Psoas muscle (tissue), 7 donors: ENCODE measurements at regions not wholly inside any gene's neighbourhood (a gene's known extent, or its start where the extent isn't known, plus 50 kb on each side); places are given as distances from the start of the nearest gene placed in this dataset.

ENCODE experiments used
- ATAC-seq, 4 donors: fragments of 200-7000 bp; cut with Tn5 transposase; one replicate each; pipeline ENCODE4 v1.9.1; 2020; ENCODE audit warnings: moderate library complexity in 3 of 4, mild to moderate bottlenecking in 2 of 4
- DNase-seq, 2 donors: peaks; one replicate each; pipeline ENCODE4 v3.0.0-alpha.2; 2020
- H3K27ac ChIP-seq: fragments of 200-600 bp; one replicate; pipeline ENCODE4 v1.8.0; 2022
- H3K27me3 ChIP-seq, 3 donors: fragments of 200-600 bp in 1 of 3; one replicate each; pipeline versions ENCODE4 v1.6.1 to v1.8.0; 2013 to 2022; ENCODE audit warnings: low read length in 2 of 3, mild to moderate bottlenecking in 2 of 3, moderate library complexity in 1 of 3; ENCODE audit not compliant: insufficient read depth in 3 of 3
- H3K36me3 ChIP-seq, 2 donors: fragments of 200-600 bp in 1 of 2; one replicate each; pipeline versions ENCODE4 v1.6.1 to v1.8.0; 2013 to 2022; ENCODE audit warnings: low read depth in 1 of 2, mild to moderate bottlenecking in 1 of 2, moderate library complexity in 1 of 2; ENCODE audit not compliant: insufficient read depth in 1 of 2
- H3K4me1 ChIP-seq: fragments of 200-600 bp; one replicate; pipeline ENCODE4 v1.8.0; 2022
- H3K4me3 ChIP-seq: fragments of 200-600 bp; one replicate; pipeline ENCODE4 v1.8.0; 2022; ENCODE audit warnings: mild to moderate bottlenecking
- H3K9me3 ChIP-seq: fragments of 200-600 bp; one replicate; pipeline ENCODE4 v1.8.0; 2022
- whole genome bisulfite sequencing, 3 donors: extraction: QIAGEN DNeasy Blood & Tissue Kit; methylation state at CpG; one replicate each; pipeline versions ENCODE4 v1.1.6 to v1.1.7; 2013; 5-methylcytosine and 5-hydroxymethylcytosine counted together
- intact Hi-C, 2 donors: fragments of 100-400 bp; cut with DNase I; formaldehyde crosslinking; loops; one replicate each; pipeline versions ENCODE4 v1.11.0 to v1.14.2; 2022
- TF ChIP-seq, protein P1 (sequence below): fragments of 200-600 bp; IDR thresholded peaks from one replicate; pipeline ENCODE4 v1.8.0; 2022; ENCODE audit warnings: antibody characterized with exemption
- donor health status: healthy with polysubstance abuse.
- donor health status: DM: no; HTN: no; CAD: no; lungs with moderate emphysema.
- donor health status: Bipolar disorder and iron deficiency.
- donor health status: healthy.
- donor health status: DM: yes; HTN: yes; CAD: no.
- donor health status: DM: no; HTN: no; CAD: no.
- donor health status: DM: yes; HTN: yes; CAD: no.

DNA sequence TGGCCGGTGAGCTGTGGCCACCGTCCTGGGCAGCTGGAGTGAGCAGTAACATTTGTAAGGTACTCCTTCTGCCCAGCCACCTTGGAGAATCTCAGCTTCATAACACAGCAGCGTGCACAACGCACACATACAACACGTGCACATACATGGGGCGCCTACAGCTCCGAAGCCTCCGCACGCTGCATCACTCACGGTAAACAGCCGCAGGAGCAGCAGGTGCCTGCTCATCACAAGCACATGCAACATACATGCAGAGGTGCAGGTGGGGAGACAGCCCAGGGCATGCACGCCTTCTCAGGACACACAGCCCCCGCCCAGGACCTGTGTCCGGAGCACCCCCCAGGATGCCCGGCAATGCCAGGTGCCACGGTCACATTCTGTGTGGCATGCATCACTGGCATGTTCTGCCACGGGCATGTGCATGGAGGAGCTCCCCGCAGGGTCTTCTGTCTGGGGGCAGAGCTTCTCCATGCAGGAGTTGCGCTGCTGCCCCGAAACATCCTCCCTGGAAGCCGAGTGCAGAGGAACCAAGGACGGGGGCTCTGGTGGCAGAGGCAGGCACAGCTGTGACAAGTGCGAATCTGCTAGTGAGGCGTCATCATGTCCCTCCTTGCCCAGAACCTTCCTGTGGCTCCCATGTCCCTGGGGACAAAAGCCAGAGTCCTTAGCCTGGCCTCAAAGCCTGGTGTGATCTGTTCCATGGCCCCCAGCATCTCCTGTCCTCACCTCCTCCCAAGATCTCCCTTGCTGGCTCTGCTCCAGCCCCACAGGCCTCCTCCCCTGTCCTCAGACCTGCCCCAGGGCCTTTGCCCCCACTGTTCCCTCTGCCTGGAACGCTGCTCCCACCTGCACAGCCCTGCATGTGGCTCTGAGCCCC is 184.0 kb upstream of the GSE1 start:
- H3K9me3 ChIP-seq = no peaks in the 10 kb centered on the region
- H3K27me3 ChIP-seq = no peaks in the 10 kb centered on the region
- WGBS, 3 donors = 96% methylated on average over 25 of the region's 25 CpGs
- no peak overlapping the region for H3K27ac ChIP-seq
- H3K36me3 ChIP-seq = no peaks in the 10 kb centered on the region
- TF ChIP-seq, protein P1, sequence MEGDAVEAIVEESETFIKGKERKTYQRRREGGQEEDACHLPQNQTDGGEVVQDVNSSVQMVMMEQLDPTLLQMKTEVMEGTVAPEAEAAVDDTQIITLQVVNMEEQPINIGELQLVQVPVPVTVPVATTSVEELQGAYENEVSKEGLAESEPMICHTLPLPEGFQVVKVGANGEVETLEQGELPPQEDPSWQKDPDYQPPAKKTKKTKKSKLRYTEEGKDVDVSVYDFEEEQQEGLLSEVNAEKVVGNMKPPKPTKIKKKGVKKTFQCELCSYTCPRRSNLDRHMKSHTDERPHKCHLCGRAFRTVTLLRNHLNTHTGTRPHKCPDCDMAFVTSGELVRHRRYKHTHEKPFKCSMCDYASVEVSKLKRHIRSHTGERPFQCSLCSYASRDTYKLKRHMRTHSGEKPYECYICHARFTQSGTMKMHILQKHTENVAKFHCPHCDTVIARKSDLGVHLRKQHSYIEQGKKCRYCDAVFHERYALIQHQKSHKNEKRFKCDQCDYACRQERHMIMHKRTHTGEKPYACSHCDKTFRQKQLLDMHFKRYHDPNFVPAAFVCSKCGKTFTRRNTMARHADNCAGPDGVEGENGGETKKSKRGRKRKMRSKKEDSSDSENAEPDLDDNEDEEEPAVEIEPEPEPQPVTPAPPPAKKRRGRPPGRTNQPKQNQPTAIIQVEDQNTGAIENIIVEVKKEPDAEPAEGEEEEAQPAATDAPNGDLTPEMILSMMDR = no peak
- intact Hi-C loops = loop anchor here in 1 of 2 donors (10.0 kb wide), 1 partner anchor 154 kb away; no protein-coding TSS in a partner anchor
- H3K4me1 ChIP-seq = no peaks in the 10 kb centered on the region
- no peak overlapping the region for H3K4me3 ChIP-seq
- no peak for ATAC-seq
- peak; percentile 8 to 36 for DNase-seq

DNA sequence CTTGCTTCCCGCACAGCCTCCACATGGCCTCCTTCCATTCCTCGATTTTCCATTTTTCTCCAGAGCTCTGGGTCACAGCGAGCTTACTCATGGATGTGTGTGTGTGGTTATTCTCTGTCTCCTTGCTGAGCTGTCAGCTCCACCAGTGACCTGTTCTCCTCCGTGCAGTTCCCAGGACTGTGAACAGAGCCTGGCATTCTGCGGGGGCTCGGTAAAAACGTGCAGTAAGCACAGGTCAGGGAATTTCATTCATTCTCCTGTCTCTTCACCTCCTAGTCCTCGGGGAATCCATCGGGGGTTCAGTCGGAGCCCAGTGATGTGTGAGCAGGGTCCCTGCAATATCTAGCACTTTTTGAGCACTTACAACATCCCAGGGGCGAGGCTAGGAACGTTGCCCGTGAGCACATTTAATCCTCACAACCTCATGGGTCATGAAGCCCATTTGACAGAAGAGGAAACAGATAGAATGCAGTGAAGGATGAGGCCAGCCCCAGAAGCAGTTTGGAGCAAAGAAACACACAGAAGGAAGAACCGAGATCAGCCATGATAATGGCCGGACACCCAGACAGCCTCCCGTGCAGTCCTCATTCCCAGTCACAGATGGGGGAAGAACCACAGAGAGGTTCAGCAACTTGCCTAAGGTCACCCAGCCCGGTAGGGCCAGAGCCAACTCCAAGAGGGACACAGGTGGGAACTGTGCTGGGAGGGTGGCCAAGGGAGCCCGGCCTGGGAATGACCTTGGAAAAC is 183.2 kb upstream of the GSE1 start:
- ATAC-seq = no peak
- Histone ChIP-seq H3K4me3 (no peak overlapping the region), H3K9me3 (no peaks in the 10 kb centered on the region), H3K4me1 (no peaks in the 10 kb centered on the region), H3K27me3 (no peaks in the 10 kb centered on the region), H3K27ac (no peak overlapping the region), H3K36me3 (no peaks in the 10 kb centered on the region)
- DNase-seq = peak in 1 of 2 donors; percentile 16
- TF ChIP-seq, protein P1 = no peak
- WGBS, 3 donors = 84 to 88% (median 86%) methylated on average over 18 of the region's 18 CpGs
- intact Hi-C loops = loop anchor here in 1 of 2 donors (10.0 kb wide), 1 partner anchor 155 kb away; no protein-coding TSS in a partner anchor

DNA sequence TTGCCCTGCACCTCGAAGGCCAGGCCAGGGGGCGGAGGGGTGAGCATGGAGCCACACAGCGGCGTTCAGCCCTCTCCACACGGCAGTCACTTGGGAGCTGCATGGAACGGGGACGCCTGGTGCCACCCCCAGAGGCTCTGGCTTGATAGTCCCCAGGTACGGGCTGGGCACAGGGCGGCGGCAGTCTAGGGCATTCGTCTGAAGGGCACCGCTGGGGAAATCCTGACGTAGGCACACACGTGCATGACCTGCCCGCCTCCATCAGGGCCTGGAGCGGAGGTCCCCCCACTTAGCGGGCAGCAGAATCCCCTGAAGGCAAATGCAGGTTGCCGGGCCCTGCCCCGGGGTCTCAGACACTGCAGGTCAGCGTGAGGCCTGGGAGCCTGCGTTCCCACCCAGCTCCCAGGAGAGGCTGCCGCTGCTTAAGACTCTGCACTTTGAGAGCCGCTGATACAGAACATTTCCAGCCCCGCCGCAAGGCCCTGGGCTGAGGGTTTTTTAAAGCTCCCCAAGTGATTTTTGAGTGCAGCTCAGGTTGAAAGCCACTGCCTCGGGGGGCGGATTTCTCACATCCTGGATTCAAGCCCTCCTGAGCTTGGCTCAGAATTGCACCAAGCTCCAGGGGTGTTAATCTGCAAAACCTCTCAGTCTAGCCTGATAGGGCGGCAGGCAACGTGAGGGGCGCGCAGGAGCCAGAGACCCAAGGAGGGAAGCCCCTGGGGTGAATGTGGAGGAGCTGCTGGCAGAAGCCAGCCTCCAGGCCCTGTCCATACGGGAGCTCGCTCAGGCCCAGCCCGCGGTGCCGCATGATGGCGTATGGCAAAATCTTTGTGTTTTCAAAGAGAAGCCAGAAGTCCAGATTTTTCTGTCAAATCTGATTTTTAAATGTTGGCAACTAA is 182.3 kb upstream of the GSE1 start:
- TF ChIP-seq, protein P1 = no peak
- H3K4me3 ChIP-seq = no peak overlapping the region
- WGBS, 3 donors = 89 to 90% (median 90%) methylated on average over 37 of the region's 37 CpGs
- H3K4me1 ChIP-seq = no peaks in the 10 kb centered on the region
- intact Hi-C loops = no loop called here
- no peak overlapping the region for H3K27ac ChIP-seq
- ATAC-seq (no peak), DNase-seq (peak; percentile 12 to 42)
- H3K27me3 ChIP-seq = no peaks in the 10 kb centered on the region
- H3K9me3 ChIP-seq = no peaks in the 10 kb centered on the region
- no peaks in the 10 kb centered on the region for H3K36me3 ChIP-seq

DNA sequence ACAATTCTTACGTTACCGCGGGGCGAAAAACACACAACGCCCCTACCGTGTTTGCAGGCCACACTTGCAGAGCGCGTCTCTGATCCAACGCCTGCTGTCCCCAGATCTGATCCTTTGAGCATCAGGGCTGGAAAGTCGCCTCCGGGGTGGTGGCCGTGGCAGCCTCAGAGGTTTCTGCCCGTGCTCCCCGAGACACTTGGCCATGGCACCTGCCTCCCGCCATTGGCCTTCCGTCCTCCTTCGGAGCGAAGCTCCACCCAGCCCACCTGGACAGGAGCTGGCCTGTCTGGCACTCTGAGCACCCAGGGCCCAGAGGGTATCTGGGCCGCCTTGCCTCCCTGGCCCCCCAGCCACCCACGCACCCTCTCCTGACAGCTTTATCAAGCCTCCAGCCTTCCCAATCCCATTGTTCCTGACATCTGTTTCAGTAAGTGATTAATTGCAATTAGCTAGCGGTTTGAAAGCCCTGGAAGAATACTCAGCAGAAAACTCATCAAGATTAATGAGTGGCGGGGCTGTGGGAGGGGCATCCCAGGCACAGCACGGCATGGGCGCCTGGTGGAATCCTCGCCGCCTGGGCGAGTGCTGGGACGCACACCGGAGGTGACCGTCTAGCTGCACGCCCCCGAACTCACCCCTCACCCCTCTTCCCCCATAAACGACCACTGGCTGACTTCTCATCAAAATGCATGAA is 181.5 kb upstream of the GSE1 start:
- no peaks in the 10 kb centered on the region for H3K36me3 ChIP-seq
- WGBS, 3 donors = 94 to 96% (median 95%) methylated on average over 33 of the region's 33 CpGs
- H3K9me3 ChIP-seq = no peaks in the 10 kb centered on the region
- H3K4me1 ChIP-seq = no peaks in the 10 kb centered on the region
- no peak overlapping the region for H3K27ac ChIP-seq
- no peak overlapping the region for H3K4me3 ChIP-seq
- TF ChIP-seq, protein P1 = no peak
- intact Hi-C loops = no loop called here
- no peaks in the 10 kb centered on the region for H3K27me3 ChIP-seq
- DNase-seq = peak; percentile 9 to 47
- no peak for ATAC-seq
